Breast epithelium (tissue), 3 donors: ENCODE measurements at regions not wholly inside any gene's neighbourhood (a gene's known extent, or its start where the extent isn't known, plus 50 kb on each side); places are given as distances from the start of the nearest gene placed in this dataset.

Experiments used
- CTCF ChIP-seq, 3 donors: fragments of 450-650 bp; IDR thresholded peaks; one replicate each; pipeline ENCODE4 v1.5.1; 2016 to 2017; ENCODE audit warnings: antibody characterized with exemption in 3 of 3, mild to moderate bottlenecking in 3 of 3, moderate library complexity in 3 of 3
- POLR2A ChIP-seq: fragments of 450-650 bp; IDR thresholded peaks from one replicate; pipeline ENCODE4 v1.6.1; 2016; ENCODE audit warnings: antibody characterized with exemption, mild to moderate bottlenecking, moderate library complexity
- POLR2AphosphoS5 ChIP-seq, 3 donors: sonication (generic); formaldehyde crosslinking; IDR thresholded peaks; one replicate each; pipeline ENCODE4 v1.6.1; 2017; ENCODE audit warnings: antibody characterized with exemption in 3 of 3

GRCh38 chr5:152269533-152269932, 135.5 kb downstream of the NMUR2 start:
- TF ChIP-seq CTCF (IDR thresholded peaks at IDR 0.05) = no peak
- no peak for TF ChIP-seq POLR2A
- TF ChIP-seq POLR2AphosphoS5 (IDR thresholded peaks at IDR 0.05) = no peak
